Caco-2 (cell line): ENCODE measurements at regions not wholly inside any gene's neighbourhood (a gene's known extent, or its start where the extent isn't known, plus 50 kb on each side); places are given as distances from the start of the nearest gene placed in this dataset.

Source experiments
- BruUV-seq: library from RNA; stranded (reverse); fragments of 400-500 nt; replicated peaks from 2 replicates; lab custom pipeline; 2021; lab: Mats Ljungman, UMichigan
- CTCF ChIA-PET: fragments of 300-600 bp; sonication (Branson Sonifier 250); formaldehyde crosslinking; loops from one replicate; lab custom pipeline; 2022; ENCODE audit warnings: antibody characterized with exemption; lab: Charles Lee
- POLR2A ChIA-PET: fragments of 300-600 bp; sonication (Branson Sonifier 250); formaldehyde crosslinking; loops from one replicate; lab custom pipeline; 2022; ENCODE audit warnings: antibody characterized with exemption; lab: Charles Lee
- DNase-seq, 2 experiments: peaks; one replicate each; pipeline versions ENCODE4 v3.0.0 to v3.0.0-alpha.2; 2020 to 2022
- H3K27me3 ChIP-seq: replicated peaks from 2 replicates; pipeline ENCODE4 v1.6.0; 2011; ENCODE audit warnings: low read length; ENCODE audit not compliant: control insufficient read depth, insufficient read depth
- H3K36me3 ChIP-seq: 2 replicates; pipeline ENCODE4 v1.5.1; 2011; ENCODE audit warnings: low read length; ENCODE audit not compliant: control insufficient read depth, insufficient read depth
- H3K4me1 ChIP-seq: fragments of 250-450 bp; sonication (Bioruptor Pico); 2 replicates; pipeline ENCODE4 v1.5.1; 2020; ENCODE audit warnings: mild to moderate bottlenecking
- H3K4me3 ChIP-seq: 2 replicates; pipeline ENCODE4 v1.5.1; 2011; ENCODE audit warnings: low read depth, mild to moderate bottlenecking, control low read depth, low read length
- H3K9me3 ChIP-seq: fragments of 250-450 bp; sonication (Bioruptor Pico); 2 replicates; pipeline ENCODE4 v1.5.1; 2020; ENCODE audit warnings: mild to moderate bottlenecking, moderate library complexity
- H3K27ac Mint-ChIP-seq: one replicate; pipeline ENCODE4 v1.8.0; 2022; ENCODE audit warnings: mixed read lengths; ENCODE audit not compliant: unreplicated experiment
- H3K27me3 Mint-ChIP-seq: one replicate; pipeline ENCODE4 v1.8.0; 2022; ENCODE audit warnings: mixed read lengths; ENCODE audit not compliant: insufficient read depth, unreplicated experiment
- H3K36me3 Mint-ChIP-seq: one replicate; pipeline ENCODE4 v1.8.0; 2022; ENCODE audit warnings: mild to moderate bottlenecking, mixed read lengths; ENCODE audit not compliant: insufficient read depth, unreplicated experiment
- H3K4me1 Mint-ChIP-seq: one replicate; pipeline ENCODE4 v1.8.0; 2022; ENCODE audit warnings: low read depth, mixed read lengths; ENCODE audit not compliant: unreplicated experiment
- H3K4me3 Mint-ChIP-seq: one replicate; pipeline ENCODE4 v1.8.0; 2022; ENCODE audit warnings: mild to moderate bottlenecking, moderate library complexity, mixed read lengths; ENCODE audit not compliant: unreplicated experiment
- H3K9me3 Mint-ChIP-seq: one replicate; pipeline ENCODE4 v1.8.0; 2022; ENCODE audit warnings: mixed read lengths; ENCODE audit not compliant: unreplicated experiment
- intact Hi-C: fragments of 100-400 bp; cut with micrococcal nuclease; formaldehyde crosslinking; loops from one replicate; pipeline ENCODE4 v1.10.0; 2022; ENCODE audit not compliant: unreplicated experiment
- TF ChIP-seq, protein P1 (sequence below), 2 experiments: fragments of 200-600 bp in 1 of 2; IDR thresholded peaks; 1 replicate in 1 of 2; 2 replicates in 1 of 2; pipeline versions ENCODE4 v1.5.1 to v1.8.0; 2011 to 2022; ENCODE audit warnings: antibody characterized with exemption in 1 of 2, control low read depth in 1 of 2, inconsistent platforms in 1 of 2, low read depth in 1 of 2, low read length in 1 of 2, mild to moderate bottlenecking in 1 of 2, moderate library complexity in 1 of 2; ENCODE audit not compliant: insufficient read depth in 1 of 2, severe bottlenecking in 1 of 2, unreplicated experiment in 1 of 2

DNA sequence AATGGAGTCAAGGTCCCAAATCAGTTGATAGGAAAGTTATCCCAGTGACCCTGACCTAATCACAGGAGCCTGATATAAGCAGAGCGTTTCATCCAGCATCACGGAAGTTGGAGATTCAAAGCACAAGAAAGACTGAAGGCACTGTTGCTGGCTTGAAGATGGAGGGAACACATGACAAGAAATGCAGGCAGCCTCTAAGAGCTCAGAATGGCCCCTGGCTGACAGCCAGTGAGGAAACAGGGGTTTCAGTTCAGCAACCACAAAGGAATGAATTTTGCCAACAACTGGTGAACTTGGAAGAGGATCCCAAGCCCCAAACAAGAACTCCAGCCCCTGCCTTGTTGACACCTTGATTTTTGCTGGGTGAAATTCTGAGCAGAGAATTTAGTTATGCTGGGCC lies 778.5 kb downstream of the MAFB start:
- H3K4me1 Mint-ChIP-seq: no peaks in the 10 kb centered on the region
- no peak for DNase-seq
- H3K36me3 ChIP-seq: no peaks in the 10 kb centered on the region
- H3K4me1 ChIP-seq: no peaks in the 10 kb centered on the region
- no TSS peak for BruUV-seq
- TF ChIP-seq, protein P1, sequence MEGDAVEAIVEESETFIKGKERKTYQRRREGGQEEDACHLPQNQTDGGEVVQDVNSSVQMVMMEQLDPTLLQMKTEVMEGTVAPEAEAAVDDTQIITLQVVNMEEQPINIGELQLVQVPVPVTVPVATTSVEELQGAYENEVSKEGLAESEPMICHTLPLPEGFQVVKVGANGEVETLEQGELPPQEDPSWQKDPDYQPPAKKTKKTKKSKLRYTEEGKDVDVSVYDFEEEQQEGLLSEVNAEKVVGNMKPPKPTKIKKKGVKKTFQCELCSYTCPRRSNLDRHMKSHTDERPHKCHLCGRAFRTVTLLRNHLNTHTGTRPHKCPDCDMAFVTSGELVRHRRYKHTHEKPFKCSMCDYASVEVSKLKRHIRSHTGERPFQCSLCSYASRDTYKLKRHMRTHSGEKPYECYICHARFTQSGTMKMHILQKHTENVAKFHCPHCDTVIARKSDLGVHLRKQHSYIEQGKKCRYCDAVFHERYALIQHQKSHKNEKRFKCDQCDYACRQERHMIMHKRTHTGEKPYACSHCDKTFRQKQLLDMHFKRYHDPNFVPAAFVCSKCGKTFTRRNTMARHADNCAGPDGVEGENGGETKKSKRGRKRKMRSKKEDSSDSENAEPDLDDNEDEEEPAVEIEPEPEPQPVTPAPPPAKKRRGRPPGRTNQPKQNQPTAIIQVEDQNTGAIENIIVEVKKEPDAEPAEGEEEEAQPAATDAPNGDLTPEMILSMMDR (IDR thresholded peaks at IDR 0.05; ENCODE audit: insufficient read depth in 1 of 2, low read depth in 1 of 2, low read length in 1 of 2, severe bottlenecking in 1 of 2, unreplicated experiment in 1 of 2): no peak
- ChIA-PET POLR2A (no interaction called here), CTCF (no interaction called here)
- H3K27ac Mint-ChIP-seq: no peak overlapping the region
- H3K27me3 Mint-ChIP-seq: peaks cover 11% of the 10 kb centered on the region
- no peaks in the 10 kb centered on the region for H3K36me3 Mint-ChIP-seq
- no peak overlapping the region for H3K4me3 Mint-ChIP-seq
- intact Hi-C loops: no loop called here
- H3K9me3 Mint-ChIP-seq: no peaks in the 10 kb centered on the region
- no peaks in the 10 kb centered on the region for H3K9me3 ChIP-seq
- H3K27me3 ChIP-seq: 0 out of 2 replicates have a peak, but pooled peaks cover 2% of the 10 kb centered on the region
- no peak overlapping the region for H3K4me3 ChIP-seq

DNA sequence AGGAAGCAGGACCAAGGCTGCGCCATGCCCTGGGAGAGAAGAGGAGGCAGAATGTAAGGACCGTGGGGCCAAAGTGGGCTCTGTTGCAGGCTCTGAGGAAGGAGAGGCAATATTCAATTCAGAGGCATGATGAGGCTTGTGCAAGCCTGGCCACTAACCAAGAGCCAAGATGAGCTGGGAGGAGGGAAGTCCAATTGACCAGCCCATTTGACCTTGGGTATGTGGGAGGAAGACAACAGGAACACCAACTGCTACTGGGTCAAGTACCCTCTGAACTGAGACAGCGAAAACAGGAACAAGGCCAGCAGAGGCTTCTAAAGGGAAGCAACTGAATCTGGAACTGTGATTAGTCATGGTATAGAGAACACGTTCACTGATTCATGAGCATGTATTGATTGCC lies 779.6 kb downstream of the MAFB start:
- TF ChIP-seq, protein P1 (IDR thresholded peaks at IDR 0.05; ENCODE audit: insufficient read depth in 1 of 2, low read depth in 1 of 2, low read length in 1 of 2, severe bottlenecking in 1 of 2, unreplicated experiment in 1 of 2): no peak
- no TSS peak for BruUV-seq
- H3K36me3 ChIP-seq: no peaks in the 10 kb centered on the region
- H3K4me1 Mint-ChIP-seq: no peaks in the 10 kb centered on the region
- peaks cover 11% of the 10 kb centered on the region for H3K27me3 Mint-ChIP-seq
- H3K27ac Mint-ChIP-seq: no peak overlapping the region
- 0 out of 2 replicates have a peak, but pooled peaks cover 2% of the 10 kb centered on the region for H3K27me3 ChIP-seq
- no peaks in the 10 kb centered on the region for H3K4me1 ChIP-seq
- ChIA-PET CTCF (no interaction called here), POLR2A (no interaction called here)
- DNase-seq: no peak
- no peak overlapping the region for H3K4me3 ChIP-seq
- H3K36me3 Mint-ChIP-seq: no peaks in the 10 kb centered on the region
- H3K4me3 Mint-ChIP-seq: no peak overlapping the region
- no peaks in the 10 kb centered on the region for H3K9me3 ChIP-seq
- no peaks in the 10 kb centered on the region for H3K9me3 Mint-ChIP-seq
- intact Hi-C loops: no loop called here

DNA sequence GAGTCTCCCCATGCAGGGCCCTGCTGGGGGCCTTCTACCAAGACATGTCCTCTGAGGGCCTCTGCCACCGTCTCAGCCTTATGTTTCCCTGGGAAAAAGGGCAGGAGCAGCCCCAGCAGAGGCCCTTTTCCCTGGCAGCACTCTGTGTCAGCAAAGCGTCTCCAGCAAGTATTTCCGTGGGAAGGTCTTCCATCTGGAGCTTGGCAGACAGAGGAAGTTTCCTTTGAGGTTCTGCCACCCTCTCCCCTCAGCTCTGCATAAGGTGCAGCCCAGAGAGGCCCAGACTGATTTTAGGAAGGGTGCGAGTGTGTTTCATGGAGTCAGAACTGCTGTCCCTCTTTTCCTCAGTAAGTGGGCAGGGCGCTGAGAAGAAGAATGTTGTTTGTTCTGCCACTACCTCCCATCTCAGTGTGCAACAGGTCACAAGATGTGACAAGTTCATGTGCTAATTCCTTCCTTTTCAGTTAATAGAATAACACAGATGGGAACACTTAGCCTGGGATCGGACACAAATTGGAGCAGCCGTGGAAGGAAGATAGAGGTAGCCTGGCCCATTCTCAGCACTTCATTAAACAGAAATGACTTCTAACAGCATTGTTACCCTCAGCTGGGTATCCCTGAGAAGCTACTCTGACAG lies 784.4 kb downstream of the MAFB start:
- Histone ChIP-seq H3K27me3 (0 out of 2 replicates have a peak, but pooled peaks cover 2% of the 10 kb centered on the region), H3K4me1 (no peaks in the 10 kb centered on the region), H3K36me3 (no peaks in the 10 kb centered on the region), H3K4me3 (no peak overlapping the region), H3K9me3 (no peaks in the 10 kb centered on the region)
- no peaks in the 10 kb centered on the region for H3K4me1 Mint-ChIP-seq
- DNase-seq: no peak
- no peaks in the 10 kb centered on the region for H3K9me3 Mint-ChIP-seq
- H3K27me3 Mint-ChIP-seq: peaks cover 15% of the 10 kb centered on the region
- no TSS peak for BruUV-seq
- H3K36me3 Mint-ChIP-seq: no peaks in the 10 kb centered on the region
- H3K4me3 Mint-ChIP-seq: no peak overlapping the region
- H3K27ac Mint-ChIP-seq: no peak overlapping the region
- TF ChIP-seq, protein P1 (IDR thresholded peaks at IDR 0.05; ENCODE audit: insufficient read depth in 1 of 2, low read depth in 1 of 2, low read length in 1 of 2, severe bottlenecking in 1 of 2, unreplicated experiment in 1 of 2): no peak
- intact Hi-C loops: no loop called here
- POLR2A ChIA-PET: no interaction called here
- CTCF ChIA-PET: interaction anchor here (1.2 kb wide), 1 partner anchor 31 kb away, joined by 3 read pairs; no protein-coding TSS in a partner anchor
